Keratinocyte (primary cell): ENCODE measurements at regions not wholly inside any gene's neighbourhood (a gene's known extent, or its start where the extent isn't known, plus 50 kb on each side); places are given as distances from the start of the nearest gene placed in this dataset.

ENCODE experiments used
- CTCF ChIP-seq, 3 experiments: IDR thresholded peaks in 1 of 3; conservative IDR thresholded peaks in 1 of 3; optimal IDR thresholded peaks in 1 of 3; 2 replicates in 2 of 3; 3 replicates in 1 of 3; pipeline versions ENCODE3 to v1.5.1; 2011; ENCODE audit warnings: low read length in 3 of 3, mild to moderate bottlenecking in 3 of 3, moderate library complexity in 2 of 3, control low read depth in 1 of 3, inconsistent platforms in 1 of 3; ENCODE audit not compliant: insufficient read depth in 2 of 3; ENCODE audit errors: extremely low read depth in 1 of 3
- EZH2 ChIP-seq: IDR thresholded peaks from one replicate; pipeline ENCODE4 v1.6.1; 2012; ENCODE audit warnings: inconsistent platforms, mild to moderate bottlenecking, low read length, moderate library complexity

GRCh38 chr1:115164484-115164883 is 75.2 kb upstream of the TSPAN2 start:
- TF ChIP-seq CTCF (optimal IDR thresholded peaks at IDR 0.05 in 1 of 3, IDR thresholded peaks at IDR 0.05 in 1 of 3, conservative IDR thresholded peaks at IDR 0.05 in 1 of 3; ENCODE audit: extremely low read depth in 1 of 3, insufficient read depth in 2 of 3, low read length in 3 of 3) = no peak
- TF ChIP-seq EZH2 = no peak
